ENCODE measurements at regions not wholly inside any gene's neighbourhood (a gene's known extent, or its start where the extent isn't known, plus 50 kb on each side); places are given as distances from the start of the nearest gene placed in this dataset.

GRCh38 chr1:163823017-163823416 lies 501.3 kb downstream of the NUF2 start:
- DNase-seq, result no peak

GRCh38 chr1:163824006-163824405 lies 502.3 kb downstream of the NUF2 start:
- peak; percentile 19 for DNase-seq

- no peak for DNase-seq
Measured at GRCh38 chr1:163824490-163824889, 502.7 kb downstream of the NUF2 start.

- DNase-seq, result no peak
Measured at GRCh38 chr1:163826500-163826899, 504.7 kb downstream of the NUF2 start.

GRCh38 chr1:163834778-163835177 lies 513.0 kb downstream of the NUF2 start:
- no peak for DNase-seq

- DNase-seq, result no peak
Measured at GRCh38 chr1:163836481-163836880, 514.7 kb downstream of the NUF2 start.

- DNase-seq, result no peak
Measured at GRCh38 chr1:163837206-163837605, 515.5 kb downstream of the NUF2 start.

GRCh38 chr1:163842571-163842970 lies 520.8 kb downstream of the NUF2 start:
- DNase-seq, result no peak

GRCh38 chr1:163844459-163844858 lies 522.7 kb downstream of the NUF2 start:
- no peak for DNase-seq

GRCh38 chr1:163845279-163845678 lies 523.5 kb downstream of the NUF2 start:
- no peak for DNase-seq

- peak; percentile 43 for DNase-seq
Measured at GRCh38 chr1:163863731-163864130, 542.0 kb downstream of the NUF2 start.

GRCh38 chr1:163864207-163864606 lies 542.5 kb downstream of the NUF2 start:
- no peak for DNase-seq

- no peak for DNase-seq
Measured at GRCh38 chr1:163866564-163866963, 544.8 kb downstream of the NUF2 start.

GRCh38 chr1:163870666-163871065 lies 548.9 kb downstream of the NUF2 start:
- no peak for DNase-seq

GRCh38 chr1:163872067-163872466 lies 550.3 kb downstream of the NUF2 start:
- no peak for DNase-seq

GRCh38 chr1:163874070-163874469 lies 552.3 kb downstream of the NUF2 start:
- no peak for DNase-seq

GRCh38 chr1:163875200-163875926 lies 553.6 kb downstream of the NUF2 start:
- DNase-seq, result peak; percentile 66

GRCh38 chr1:163875927-163876320 lies 554.2 kb downstream of the NUF2 start:
- no peak for DNase-seq

GRCh38 chr1:163876546-163876945 lies 554.8 kb downstream of the NUF2 start:
- DNase-seq, result no peak

- DNase-seq, result no peak
Measured at GRCh38 chr1:163877016-163877415, 555.3 kb downstream of the NUF2 start.

- DNase-seq, result no peak
Measured at GRCh38 chr1:163885510-163885909, 563.8 kb downstream of the NUF2 start.

- DNase-seq, result no peak
Measured at GRCh38 chr1:163896001-163896400, 574.2 kb downstream of the NUF2 start.

GRCh38 chr1:163897412-163898155 lies 575.8 kb downstream of the NUF2 start:
- DNase-seq, result peak; percentile 39

GRCh38 chr1:163906283-163906682 lies 584.5 kb downstream of the NUF2 start:
- no peak for DNase-seq

All from eye (tissue), 1 donor.